ENCODE measurements at regions not wholly inside any gene's neighbourhood (a gene's known extent, or its start where the extent isn't known, plus 50 kb on each side); places are given as distances from the start of the nearest gene placed in this dataset.
A peak's percentile ranks its signal among the peaks of the same experiment; 100 is the strongest.

DNA sequence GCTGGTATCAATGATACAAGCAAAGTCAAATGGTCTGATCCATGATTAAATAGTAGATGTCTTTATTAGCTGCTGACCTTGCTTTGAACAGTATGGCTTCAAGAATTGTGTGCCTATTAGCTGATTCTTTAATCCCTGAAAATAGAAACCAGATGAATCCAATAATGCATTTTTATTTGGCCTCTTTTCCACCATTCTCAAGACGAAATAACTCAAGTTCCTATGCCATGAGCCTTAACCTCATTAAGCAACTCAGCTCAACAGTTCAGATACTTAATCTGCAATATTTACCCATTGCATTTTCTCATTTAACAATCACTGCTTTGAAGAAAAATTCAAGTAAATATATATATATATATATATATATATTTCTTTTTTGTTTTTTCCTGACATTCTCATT lies 588.6 kb upstream of the MEF2C start:
- TF ChIP-seq, protein P1, sequence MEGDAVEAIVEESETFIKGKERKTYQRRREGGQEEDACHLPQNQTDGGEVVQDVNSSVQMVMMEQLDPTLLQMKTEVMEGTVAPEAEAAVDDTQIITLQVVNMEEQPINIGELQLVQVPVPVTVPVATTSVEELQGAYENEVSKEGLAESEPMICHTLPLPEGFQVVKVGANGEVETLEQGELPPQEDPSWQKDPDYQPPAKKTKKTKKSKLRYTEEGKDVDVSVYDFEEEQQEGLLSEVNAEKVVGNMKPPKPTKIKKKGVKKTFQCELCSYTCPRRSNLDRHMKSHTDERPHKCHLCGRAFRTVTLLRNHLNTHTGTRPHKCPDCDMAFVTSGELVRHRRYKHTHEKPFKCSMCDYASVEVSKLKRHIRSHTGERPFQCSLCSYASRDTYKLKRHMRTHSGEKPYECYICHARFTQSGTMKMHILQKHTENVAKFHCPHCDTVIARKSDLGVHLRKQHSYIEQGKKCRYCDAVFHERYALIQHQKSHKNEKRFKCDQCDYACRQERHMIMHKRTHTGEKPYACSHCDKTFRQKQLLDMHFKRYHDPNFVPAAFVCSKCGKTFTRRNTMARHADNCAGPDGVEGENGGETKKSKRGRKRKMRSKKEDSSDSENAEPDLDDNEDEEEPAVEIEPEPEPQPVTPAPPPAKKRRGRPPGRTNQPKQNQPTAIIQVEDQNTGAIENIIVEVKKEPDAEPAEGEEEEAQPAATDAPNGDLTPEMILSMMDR (IDR thresholded peaks at IDR 0.05) = no peak
- no peak for TF ChIP-seq POLR2A (IDR thresholded peaks at IDR 0.05)
- H3K4me1 ChIP-seq = no peaks in the 10 kb centered on the region
- ATAC-seq (no peak), DNase-seq (no peak)
- no peak overlapping the region for H3K4me3 ChIP-seq
- 55 to 79% methylated on average over 1 of the region's 1 CpG for WGBS, 2 donors
- no peaks in the 10 kb centered on the region for H3K9me3 ChIP-seq
- H3K27me3 ChIP-seq = peaks cover 0 to 2% of the 10 kb centered on the region in 2 donors
- no peak overlapping the region for H3K27ac ChIP-seq
- H3K36me3 ChIP-seq (replicated peaks in 1 of 2; ENCODE audit: insufficient read depth in 1 of 2, low read depth in 2 of 2) = no peaks in the 10 kb centered on the region
- intact Hi-C loops (cut with DNase I) = no loop called here

DNA sequence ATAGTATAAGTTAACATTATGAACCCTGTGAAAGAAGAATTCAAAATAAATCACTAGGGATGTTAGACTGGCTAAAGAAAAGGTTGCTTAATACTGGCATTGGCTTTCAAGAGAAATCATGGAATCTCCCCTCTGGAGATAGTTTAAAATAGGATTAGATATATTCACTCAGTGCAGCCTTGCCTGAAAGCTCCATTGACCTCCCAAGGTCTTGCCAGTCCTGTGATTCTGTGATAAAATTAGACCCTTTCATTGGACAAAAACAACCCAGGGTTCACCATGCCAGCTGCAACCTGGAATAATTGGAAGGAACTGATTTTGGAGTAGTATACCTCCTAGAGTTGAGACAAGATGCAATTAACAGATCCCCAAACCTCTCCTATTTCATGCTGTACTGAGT lies 588.1 kb upstream of the MEF2C start:
- intact Hi-C loops (cut with DNase I) = no loop called here
- Histone ChIP-seq H3K9me3 (no peaks in the 10 kb centered on the region), H3K27ac (no peak overlapping the region), H3K4me3 (no peak overlapping the region), H3K27me3 (no peaks in the 10 kb centered on the region), H3K36me3 (replicated peaks in 1 of 2; ENCODE audit: insufficient read depth in 1 of 2, low read depth in 2 of 2) (no peaks in the 10 kb centered on the region), H3K4me1 (no peaks in the 10 kb centered on the region)
- TF ChIP-seq, protein P1 (IDR thresholded peaks at IDR 0.05) = no peak
- no peak for TF ChIP-seq POLR2A (IDR thresholded peaks at IDR 0.05)
- ATAC-seq (no peak), DNase-seq (no peak)

DNA sequence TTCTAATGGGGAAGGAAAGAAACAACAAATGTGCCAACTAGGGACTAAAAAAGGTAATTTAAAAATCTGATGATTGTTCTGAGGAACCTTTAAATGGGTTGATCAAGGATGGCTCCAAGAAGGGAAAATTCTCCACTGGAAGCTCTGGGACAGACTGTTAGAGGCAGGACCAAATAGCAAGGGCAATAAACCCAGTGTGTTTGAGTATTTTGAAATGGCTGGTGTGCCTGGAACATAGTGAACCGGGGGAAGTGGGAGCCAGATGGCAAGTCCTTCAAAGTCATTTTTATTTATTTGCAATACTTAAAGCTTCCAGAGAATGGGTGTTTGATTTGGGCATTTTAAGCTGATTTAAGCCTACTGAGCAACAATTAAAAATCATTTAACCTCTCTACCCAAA lies 587.7 kb upstream of the MEF2C start:
- Histone ChIP-seq H3K27me3 (no peaks in the 10 kb centered on the region), H3K4me3 (no peak overlapping the region), H3K27ac (no peak overlapping the region), H3K9me3 (no peaks in the 10 kb centered on the region), H3K36me3 (replicated peaks in 1 of 2; ENCODE audit: insufficient read depth in 1 of 2, low read depth in 2 of 2) (no peaks in the 10 kb centered on the region), H3K4me1 (no peaks in the 10 kb centered on the region)
- intact Hi-C loops (cut with DNase I) = no loop called here
- no peak for TF ChIP-seq POLR2A (IDR thresholded peaks at IDR 0.05)
- TF ChIP-seq, protein P1 (IDR thresholded peaks at IDR 0.05) = no peak
- no peak for DNase-seq
- ATAC-seq = no peak
- 73 to 77% methylated on average over 1 of the region's 1 CpG for WGBS, 2 donors

DNA sequence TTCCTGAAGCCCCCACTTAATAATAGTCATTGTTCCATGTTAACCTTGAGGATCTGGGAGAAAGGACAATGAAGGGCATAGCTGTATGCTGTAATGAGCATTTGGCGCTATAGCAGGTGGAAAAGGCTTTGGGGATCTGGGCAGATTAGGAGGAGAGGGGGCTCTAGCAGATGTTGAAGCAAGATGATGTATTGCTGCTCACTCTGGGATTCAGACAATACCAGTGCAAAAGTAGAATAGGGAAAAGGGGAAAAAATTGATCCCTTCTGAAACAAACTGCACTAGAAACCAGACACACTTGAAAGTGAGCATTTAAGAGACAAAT lies 575.3 kb upstream of the MEF2C start:
- H3K36me3 ChIP-seq (replicated peaks in 1 of 2; ENCODE audit: insufficient read depth in 1 of 2, low read depth in 2 of 2) = no peaks in the 10 kb centered on the region
- TF ChIP-seq, protein P1 (IDR thresholded peaks at IDR 0.05) = no peak
- TF ChIP-seq POLR2A (IDR thresholded peaks at IDR 0.05) = no peak
- H3K4me1 ChIP-seq = peaks cover 6% of the 10 kb centered on the region
- H3K27me3 ChIP-seq = no peaks in the 10 kb centered on the region
- no peak overlapping the region for H3K4me3 ChIP-seq
- DNase-seq (no peak), ATAC-seq (no peak)
- no peak overlapping the region for H3K27ac ChIP-seq
- no peaks in the 10 kb centered on the region for H3K9me3 ChIP-seq
- WGBS, 2 donors = 86 to 91% methylated on average over 1 of the region's 1 CpG
- intact Hi-C loops (cut with DNase I) = no loop called here

DNA sequence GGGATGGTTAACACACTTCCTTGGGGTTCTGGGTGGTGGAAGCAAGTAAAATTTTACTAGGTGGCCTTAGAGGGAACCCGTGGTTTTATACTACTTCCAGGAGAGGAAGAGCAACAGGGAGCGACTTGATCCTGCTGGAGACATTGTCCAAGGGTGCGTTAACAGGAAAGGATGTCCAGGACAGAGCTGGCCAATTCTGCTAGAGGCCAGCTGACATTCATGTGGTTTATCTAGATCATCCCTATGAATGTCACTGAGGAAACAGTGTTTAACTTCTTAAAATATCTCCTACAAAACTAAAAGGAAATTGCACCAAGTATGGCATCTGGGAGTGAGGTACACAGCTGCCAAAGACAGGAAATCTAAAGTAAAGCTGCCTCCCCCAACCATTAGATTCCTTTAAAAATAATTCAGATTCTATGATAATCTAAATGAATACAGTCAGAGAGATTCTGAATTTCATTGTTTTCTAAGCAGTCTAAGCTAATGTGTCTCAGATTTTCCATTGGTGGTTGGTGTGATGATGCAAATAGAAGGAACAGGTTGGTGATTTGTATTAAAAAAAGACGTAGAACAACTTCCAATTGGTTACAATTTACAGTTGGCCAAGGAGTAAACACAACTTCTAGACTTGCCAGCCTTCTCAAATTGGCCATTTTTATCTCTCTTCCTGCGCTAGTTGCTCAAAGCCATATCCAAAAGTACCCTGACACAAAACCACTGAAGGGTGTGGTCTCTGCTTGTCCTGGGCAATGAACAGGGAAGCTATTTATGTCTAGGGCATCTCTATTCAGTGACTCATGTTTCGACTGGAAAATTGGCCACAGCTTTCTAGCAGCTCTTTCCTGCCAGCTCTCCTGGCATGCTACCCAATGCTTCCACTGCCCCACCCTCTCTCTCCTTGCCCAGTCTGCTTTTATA lies 574.7 kb upstream of the MEF2C start:
- H3K4me1 ChIP-seq = peaks cover 6% of the 10 kb centered on the region
- H3K36me3 ChIP-seq (replicated peaks in 1 of 2; ENCODE audit: insufficient read depth in 1 of 2, low read depth in 2 of 2) = no peaks in the 10 kb centered on the region
- no peaks in the 10 kb centered on the region for H3K9me3 ChIP-seq
- no peak overlapping the region for H3K4me3 ChIP-seq
- ATAC-seq (peak; percentile 62), DNase-seq (peak in 3 of 4 donors; percentile 10 to 31 (median 25))
- no peaks in the 10 kb centered on the region for H3K27me3 ChIP-seq
- WGBS, 2 donors = 68% methylated on average over 6 of the region's 6 CpGs
- no peak overlapping the region for H3K27ac ChIP-seq
- no peak for TF ChIP-seq POLR2A (IDR thresholded peaks at IDR 0.05)
- TF ChIP-seq, protein P1 (IDR thresholded peaks at IDR 0.05) = no peak
- intact Hi-C loops (cut with DNase I) = no loop called here
